ENCODE measurements at regions not wholly inside any gene's neighbourhood (a gene's known extent, or its start where the extent isn't known, plus 50 kb on each side); places are given as distances from the start of the nearest gene placed in this dataset.

GRCh38 chr2:198293281-198293680 lies 488.9 kb downstream of the PLCL1 start:
- peaks cover 9% of the 10 kb centered on the region for H3K4me1 Mint-ChIP-seq
- H3K4me3 Mint-ChIP-seq = no peak overlapping the region
- H3K36me3 Mint-ChIP-seq = no peaks in the 10 kb centered on the region
- CTCF ChIA-PET = no interaction called here
- no peak overlapping the region for H3K27ac Mint-ChIP-seq
- no peaks in the 10 kb centered on the region for H3K9me3 Mint-ChIP-seq
- TF ChIP-seq NR3C1 (CRISPR knock-in tag; conservative IDR thresholded peaks at IDR 0.05; ENCODE audit: low read depth) = no peak
- no peak for TF ChIP-seq USF1 (CRISPR knock-in tag; IDR thresholded peaks at IDR 0.05)
- no peak for TF ChIP-seq ZNF121 (CRISPR knock-in tag; IDR thresholded peaks at IDR 0.05)
- TF ChIP-seq ZNF317 (CRISPR knock-in tag; IDR thresholded peaks at IDR 0.05; ENCODE audit: borderline replicate concordance, low read depth) = no peak
- no peak for TF ChIP-seq ZNF138 (CRISPR knock-in tag; conservative IDR thresholded peaks at IDR 0.05)
- no peak for TF ChIP-seq ZNF219 (CRISPR knock-in tag; IDR thresholded peaks at IDR 0.05; ENCODE audit: borderline replicate concordance)
- TF ChIP-seq ESRRA (CRISPR knock-in tag; IDR thresholded peaks at IDR 0.05; ENCODE audit: borderline replicate concordance) = no peak
- no peak for ATAC-seq
- POLR2A ChIA-PET = no interaction called here
- no peaks in the 10 kb centered on the region; the same call in 1 of the 2 replicates for H3K27me3 Mint-ChIP-seq (ENCODE audit: low read depth)
- no peak for DNase-seq (ENCODE audit: low spot score)

GRCh38 chr2:198289811-198290210 lies 485.4 kb downstream of the PLCL1 start:
- DNase-seq (ENCODE audit: low spot score) (no peak), ATAC-seq (no peak)
- CTCF ChIA-PET = no interaction called here
- no peaks in the 10 kb centered on the region for H3K36me3 Mint-ChIP-seq
- H3K27me3 Mint-ChIP-seq (ENCODE audit: low read depth) = no peaks in the 10 kb centered on the region; the same call in 1 of the 2 replicates
- H3K4me3 Mint-ChIP-seq = no peak overlapping the region
- H3K9me3 Mint-ChIP-seq = no peaks in the 10 kb centered on the region
- POLR2A ChIA-PET = no interaction called here
- H3K27ac Mint-ChIP-seq = no peak overlapping the region
- H3K4me1 Mint-ChIP-seq = no peaks in the 10 kb centered on the region
- TF ChIP-seq ZNF532 (CRISPR knock-in tag; IDR thresholded peaks at IDR 0.05; ENCODE audit: borderline replicate concordance) (no peak), ZNF232 (CRISPR knock-in tag; IDR thresholded peaks at IDR 0.05) (no peak), SMAD3 (CRISPR knock-in tag; IDR thresholded peaks at IDR 0.05; ENCODE audit: borderline replicate concordance) (no peak), PREB (CRISPR knock-in tag; IDR thresholded peaks at IDR 0.05; ENCODE audit: borderline replicate concordance) (no peak), MYBL2 (CRISPR knock-in tag; IDR thresholded peaks at IDR 0.05) (no peak), TCF7 (CRISPR knock-in tag; IDR thresholded peaks at IDR 0.05; ENCODE audit: low read depth) (no peak), SOX15 (CRISPR knock-in tag; IDR thresholded peaks at IDR 0.05) (no peak), ZNF425 (CRISPR knock-in tag; conservative IDR thresholded peaks at IDR 0.05) (no peak), ZNF671 (CRISPR knock-in tag; IDR thresholded peaks at IDR 0.05) (no peak), ZNF138 (CRISPR knock-in tag; conservative IDR thresholded peaks at IDR 0.05) (no peak), CBFB (CRISPR knock-in tag; IDR thresholded peaks at IDR 0.05; ENCODE audit: low read depth) (no peak), IRF1 (CRISPR knock-in tag; IDR thresholded peaks at IDR 0.05) (no peak), TP53 (CRISPR knock-in tag; IDR thresholded peaks at IDR 0.05) (no peak), ARID4B (CRISPR knock-in tag; IDR thresholded peaks at IDR 0.05; ENCODE audit: borderline replicate concordance) (no peak), ZMAT4 (CRISPR knock-in tag; IDR thresholded peaks at IDR 0.05) (no peak), NFYB (CRISPR knock-in tag; conservative IDR thresholded peaks at IDR 0.05; ENCODE audit: low read depth) (no peak), ESRRA (CRISPR knock-in tag; IDR thresholded peaks at IDR 0.05; ENCODE audit: borderline replicate concordance) (no peak)

Measured in WTC11 (cell line).